HG02571 (cell line): ENCODE measurements at regions not wholly inside any gene's neighbourhood (a gene's known extent, or its start where the extent isn't known, plus 50 kb on each side); places are given as distances from the start of the nearest gene placed in this dataset.
A peak's percentile ranks its signal among the peaks of the same experiment; 100 is the strongest.

Source experiments
- ATAC-seq: cut with Tn5 transposase; IDR thresholded peaks from one replicate; pipeline ENCODE4 v1.9.1; 2021; ENCODE audit warnings: mild to moderate bottlenecking, moderate library complexity; ENCODE audit not compliant: unreplicated experiment

- no peak for ATAC-seq
These were observed 429.2 kb upstream of the KLF4 start for GRCh38 chr9:107918749-107919148.

GRCh38 chr9:107914151-107914550 lies 424.6 kb upstream of the KLF4 start:
- ATAC-seq = no peak

GRCh38 chr9:107907715-107908114 lies 418.1 kb upstream of the KLF4 start:
- ATAC-seq = no peak

- ATAC-seq = no peak
These were observed 417.7 kb upstream of the KLF4 start for GRCh38 chr9:107907255-107907654.

- no peak for ATAC-seq
These were observed 416.5 kb upstream of the KLF4 start for GRCh38 chr9:107906074-107906473.

- ATAC-seq = no peak
These were observed 415.9 kb upstream of the KLF4 start for GRCh38 chr9:107905308-107906020.

GRCh38 chr9:107899961-107900330 lies 410.4 kb upstream of the KLF4 start:
- ATAC-seq = no peak

GRCh38 chr9:107898761-107899160 lies 409.2 kb upstream of the KLF4 start:
- no peak for ATAC-seq

GRCh38 chr9:107896544-107896943 lies 407.0 kb upstream of the KLF4 start:
- no peak for ATAC-seq

- ATAC-seq = no peak
These were observed 406.0 kb upstream of the KLF4 start for GRCh38 chr9:107895501-107896001.

- no peak for ATAC-seq
These were observed 405.1 kb upstream of the KLF4 start for GRCh38 chr9:107894572-107895261.

- no peak for ATAC-seq
These were observed 401.4 kb upstream of the KLF4 start for GRCh38 chr9:107890921-107891465.

GRCh38 chr9:107888773-107889227 lies 399.2 kb upstream of the KLF4 start:
- ATAC-seq = no peak

GRCh38 chr9:107886826-107887225 lies 397.3 kb upstream of the KLF4 start:
- ATAC-seq = no peak

- ATAC-seq = peak; percentile 98
These were observed 394.0 kb upstream of the KLF4 start for GRCh38 chr9:107883496-107884124.

GRCh38 chr9:107881626-107882300 lies 392.2 kb upstream of the KLF4 start:
- ATAC-seq = no peak

- no peak for ATAC-seq
These were observed 388.9 kb upstream of the KLF4 start for GRCh38 chr9:107878462-107878861.

GRCh38 chr9:107875571-107875980 lies 386.0 kb upstream of the KLF4 start:
- peak; percentile 71 for ATAC-seq

GRCh38 chr9:107874591-107875369 lies 385.2 kb upstream of the KLF4 start:
- ATAC-seq = peak; percentile 67

- no peak for ATAC-seq
These were observed 384.6 kb upstream of the KLF4 start for GRCh38 chr9:107874137-107874536.
